ENCODE measurements at regions not wholly inside any gene's neighbourhood (a gene's known extent, or its start where the extent isn't known, plus 50 kb on each side); places are given as distances from the start of the nearest gene placed in this dataset.

DNA sequence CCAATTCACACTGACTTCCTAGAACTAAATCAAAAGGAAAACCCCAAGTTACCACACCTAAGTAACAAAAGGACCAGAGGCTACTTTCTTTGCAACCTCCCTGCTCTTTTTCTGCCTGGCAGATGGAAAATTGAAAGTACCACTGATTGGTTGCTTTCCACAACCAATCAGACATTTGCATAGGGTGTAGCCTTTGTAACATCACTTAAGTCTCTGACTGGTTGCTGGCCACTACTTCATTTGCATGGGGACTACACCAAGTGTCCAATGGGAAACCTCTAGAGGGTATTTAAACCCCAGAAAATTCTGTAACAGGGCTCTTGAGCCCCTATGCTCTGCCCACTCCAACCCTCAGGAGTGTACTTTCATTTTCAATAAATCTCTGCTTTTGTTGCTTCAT, 365.0 kb downstream of the LTN1 start:
- TF ChIP-seq, protein P1, sequence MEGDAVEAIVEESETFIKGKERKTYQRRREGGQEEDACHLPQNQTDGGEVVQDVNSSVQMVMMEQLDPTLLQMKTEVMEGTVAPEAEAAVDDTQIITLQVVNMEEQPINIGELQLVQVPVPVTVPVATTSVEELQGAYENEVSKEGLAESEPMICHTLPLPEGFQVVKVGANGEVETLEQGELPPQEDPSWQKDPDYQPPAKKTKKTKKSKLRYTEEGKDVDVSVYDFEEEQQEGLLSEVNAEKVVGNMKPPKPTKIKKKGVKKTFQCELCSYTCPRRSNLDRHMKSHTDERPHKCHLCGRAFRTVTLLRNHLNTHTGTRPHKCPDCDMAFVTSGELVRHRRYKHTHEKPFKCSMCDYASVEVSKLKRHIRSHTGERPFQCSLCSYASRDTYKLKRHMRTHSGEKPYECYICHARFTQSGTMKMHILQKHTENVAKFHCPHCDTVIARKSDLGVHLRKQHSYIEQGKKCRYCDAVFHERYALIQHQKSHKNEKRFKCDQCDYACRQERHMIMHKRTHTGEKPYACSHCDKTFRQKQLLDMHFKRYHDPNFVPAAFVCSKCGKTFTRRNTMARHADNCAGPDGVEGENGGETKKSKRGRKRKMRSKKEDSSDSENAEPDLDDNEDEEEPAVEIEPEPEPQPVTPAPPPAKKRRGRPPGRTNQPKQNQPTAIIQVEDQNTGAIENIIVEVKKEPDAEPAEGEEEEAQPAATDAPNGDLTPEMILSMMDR (IDR thresholded peaks at IDR 0.05; ENCODE audit: extremely low read depth in 1 of 2, insufficient read depth in 1 of 2, low read depth in 1 of 2, low read length in 2 of 2): no peak
- TF ChIP-seq POLR2AphosphoS5 (IDR thresholded peaks at IDR 0.05; ENCODE audit: insufficient read depth, low read depth, low read length) (no peak), EZH2 (IDR thresholded peaks at IDR 0.05; ENCODE audit: borderline replicate concordance, low read depth, low read length, severe bottlenecking) (no peak), POLR2A (IDR thresholded peaks at IDR 0.05; ENCODE audit: low read depth, low read length) (no peak), JUN (IDR thresholded peaks at IDR 0.05; ENCODE audit: borderline replicate concordance, insufficient read depth, insufficient read length, low read depth) (no peak)
- TF ChIP-seq, protein P2, sequence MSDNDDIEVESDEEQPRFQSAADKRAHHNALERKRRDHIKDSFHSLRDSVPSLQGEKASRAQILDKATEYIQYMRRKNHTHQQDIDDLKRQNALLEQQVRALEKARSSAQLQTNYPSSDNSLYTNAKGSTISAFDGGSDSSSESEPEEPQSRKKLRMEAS (IDR thresholded peaks at IDR 0.05; ENCODE audit: insufficient read depth, insufficient read length): no peak
